Cardiac muscle cell (in vitro differentiated cells and primary cell): ENCODE measurements at regions not wholly inside any gene's neighbourhood (a gene's known extent, or its start where the extent isn't known, plus 50 kb on each side); places are given as distances from the start of the nearest gene placed in this dataset.

Source experiments
- DNase-seq, 2 donors: peaks; one replicate each; pipeline versions ENCODE4 v3.0.0 to v3.0.0-alpha.2; 2010 to 2017; ENCODE audit warnings: low read depth in 1 of 2, low spot score in 1 of 2
- H3K27ac ChIP-seq: fragments of 200-600 bp; sonication (generic); 2 replicates; pipeline ENCODE4 v1.5.1; 2016
- H3K27me3 ChIP-seq: fragments of 200-600 bp; sonication (generic); 2 replicates; pipeline ENCODE4 v1.6.0; 2016; ENCODE audit warnings: control low read depth
- H3K36me3 ChIP-seq: fragments of 200-600 bp; sonication (generic); 2 replicates; pipeline ENCODE4 v1.5.1; 2016; ENCODE audit warnings: control low read depth
- H3K4me1 ChIP-seq: fragments of 200-600 bp; sonication (generic); 2 replicates; pipeline ENCODE4 v1.8.1; 2017; ENCODE audit warnings: low read depth, mild to moderate bottlenecking, mixed run types
- H3K4me3 ChIP-seq: fragments of 200-600 bp; sonication (generic); 2 replicates; pipeline ENCODE4 v1.5.1; 2016; ENCODE audit warnings: mild to moderate bottlenecking
- H3K9me3 ChIP-seq: fragments of 200-600 bp; sonication (generic); 2 replicates; pipeline ENCODE4 v1.5.1; 2017; ENCODE audit warnings: low read depth, mild to moderate bottlenecking, control low read depth
- CTCF ChIP-seq: IDR thresholded peaks from 2 replicates; pipeline ENCODE4 v1.5.1; 2012; ENCODE audit warnings: low read depth, mild to moderate bottlenecking, low read length

- Histone ChIP-seq H3K4me1 (no peaks in the 10 kb centered on the region), H3K27me3 (no peaks in the 10 kb centered on the region), H3K9me3 (no peaks in the 10 kb centered on the region), H3K27ac (no peak overlapping the region), H3K36me3 (no peaks in the 10 kb centered on the region), H3K4me3 (no peak overlapping the region)
- no peak for TF ChIP-seq CTCF
- DNase-seq, result no peak
These were observed 107.9 kb upstream of the PLEKHA5 start for GRCh38 chr12:19021646-19022045.

- Histone ChIP-seq H3K36me3 (no peaks in the 10 kb centered on the region), H3K27me3 (no peaks in the 10 kb centered on the region), H3K4me1 (no peaks in the 10 kb centered on the region), H3K9me3 (no peaks in the 10 kb centered on the region), H3K4me3 (no peak overlapping the region), H3K27ac (no peak overlapping the region)
- no peak for DNase-seq
- TF ChIP-seq CTCF, result no peak
These were observed 104.0 kb upstream of the PLEKHA5 start for GRCh38 chr12:19025582-19025981.

- no peak for TF ChIP-seq CTCF
- Histone ChIP-seq H3K4me3 (no peak overlapping the region), H3K36me3 (no peaks in the 10 kb centered on the region), H3K4me1 (no peaks in the 10 kb centered on the region), H3K27ac (no peak overlapping the region), H3K27me3 (no peaks in the 10 kb centered on the region), H3K9me3 (no peaks in the 10 kb centered on the region)
- no peak for DNase-seq
These were observed 103.5 kb upstream of the PLEKHA5 start for GRCh38 chr12:19026034-19026433.

GRCh38 chr12:19026614-19027488 lies 102.7 kb upstream of the PLEKHA5 start:
- Histone ChIP-seq H3K9me3 (no peaks in the 10 kb centered on the region), H3K4me1 (no peaks in the 10 kb centered on the region), H3K4me3 (no peak overlapping the region), H3K27me3 (no peaks in the 10 kb centered on the region), H3K27ac (no peak overlapping the region), H3K36me3 (no peaks in the 10 kb centered on the region)
- TF ChIP-seq CTCF, result no peak
- no peak for DNase-seq

- H3K36me3 ChIP-seq, result no peaks in the 10 kb centered on the region
- no peaks in the 10 kb centered on the region for H3K27me3 ChIP-seq
- no peaks in the 10 kb centered on the region for H3K4me1 ChIP-seq
- DNase-seq, result no peak
- no peak overlapping the region for H3K27ac ChIP-seq
- no peak for TF ChIP-seq CTCF
- H3K9me3 ChIP-seq, result no peaks in the 10 kb centered on the region
- H3K4me3 ChIP-seq, result no peak overlapping the region
These were observed 99.4 kb upstream of the PLEKHA5 start for GRCh38 chr12:19030180-19030579.
